GM13977 (cell line): ENCODE measurements at regions not wholly inside any gene's neighbourhood (a gene's known extent, or its start where the extent isn't known, plus 50 kb on each side); places are given as distances from the start of the nearest gene placed in this dataset.

Experiments
- DNase-seq: peaks from one replicate; pipeline ENCODE4 v3.0.0; 2012; ENCODE audit warnings: low spot score
- in situ Hi-C: fragments of 300-500 bp; cut with MboI; formaldehyde crosslinking; loops from one replicate; pipeline ENCODE4 v1.12.0; 2022; ENCODE audit warnings: low sequenced_read_pairs, low pct_unique_long_range_greater_than_20kb, mixed read lengths, inconsistent platforms; ENCODE audit not compliant: unreplicated experiment
- TF ChIP-seq, protein P1 (sequence below): IDR thresholded peaks from 2 replicates; pipeline ENCODE4 v1.5.1; 2012; ENCODE audit warnings: mild to moderate bottlenecking, control low read depth; ENCODE audit not compliant: insufficient read depth; ENCODE audit errors: extremely low read depth, missing control alignments

DNA sequence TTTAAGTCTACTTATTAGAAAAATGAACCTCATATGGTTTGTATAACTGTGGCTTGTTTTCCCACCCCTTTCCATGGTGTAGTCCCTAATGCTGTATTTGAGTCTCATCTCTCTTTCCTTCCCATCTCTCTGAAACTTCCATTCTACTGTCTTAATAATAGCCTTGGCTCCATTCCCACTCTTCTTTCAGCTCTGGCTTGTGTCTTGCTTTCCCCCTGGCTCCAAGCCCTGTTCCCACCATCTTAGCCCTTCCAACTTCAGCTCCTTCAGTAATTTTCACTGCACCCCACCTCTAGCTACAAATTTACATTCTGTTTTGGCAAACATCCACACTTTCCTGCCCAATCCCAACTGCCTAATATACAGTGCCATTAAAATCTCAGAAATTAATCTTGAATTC lies 137.5 kb downstream of the SLITRK6 start:
- in situ Hi-C loops = no loop called here
- DNase-seq = no peak
- TF ChIP-seq, protein P1, sequence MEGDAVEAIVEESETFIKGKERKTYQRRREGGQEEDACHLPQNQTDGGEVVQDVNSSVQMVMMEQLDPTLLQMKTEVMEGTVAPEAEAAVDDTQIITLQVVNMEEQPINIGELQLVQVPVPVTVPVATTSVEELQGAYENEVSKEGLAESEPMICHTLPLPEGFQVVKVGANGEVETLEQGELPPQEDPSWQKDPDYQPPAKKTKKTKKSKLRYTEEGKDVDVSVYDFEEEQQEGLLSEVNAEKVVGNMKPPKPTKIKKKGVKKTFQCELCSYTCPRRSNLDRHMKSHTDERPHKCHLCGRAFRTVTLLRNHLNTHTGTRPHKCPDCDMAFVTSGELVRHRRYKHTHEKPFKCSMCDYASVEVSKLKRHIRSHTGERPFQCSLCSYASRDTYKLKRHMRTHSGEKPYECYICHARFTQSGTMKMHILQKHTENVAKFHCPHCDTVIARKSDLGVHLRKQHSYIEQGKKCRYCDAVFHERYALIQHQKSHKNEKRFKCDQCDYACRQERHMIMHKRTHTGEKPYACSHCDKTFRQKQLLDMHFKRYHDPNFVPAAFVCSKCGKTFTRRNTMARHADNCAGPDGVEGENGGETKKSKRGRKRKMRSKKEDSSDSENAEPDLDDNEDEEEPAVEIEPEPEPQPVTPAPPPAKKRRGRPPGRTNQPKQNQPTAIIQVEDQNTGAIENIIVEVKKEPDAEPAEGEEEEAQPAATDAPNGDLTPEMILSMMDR = no peak

DNA sequence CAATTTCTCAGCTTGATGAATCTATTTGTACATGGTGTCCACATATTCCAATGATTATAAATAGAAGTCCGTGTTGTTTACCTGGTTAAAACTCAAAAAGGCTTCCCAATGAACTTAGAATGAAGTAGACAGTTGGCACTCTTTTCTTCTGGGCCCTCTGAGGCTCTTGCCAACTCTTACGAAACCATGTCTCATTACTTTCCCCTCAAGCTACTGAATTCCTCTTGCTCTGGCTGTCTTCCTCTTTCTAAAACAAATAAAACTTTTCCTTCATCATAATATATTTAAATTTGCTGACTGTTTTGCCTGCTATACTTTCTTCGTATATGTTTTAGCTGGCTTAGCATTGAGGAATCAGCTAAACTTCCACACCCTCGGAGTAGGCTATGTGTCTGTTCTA lies 139.7 kb downstream of the SLITRK6 start:
- TF ChIP-seq, protein P1 = no peak
- in situ Hi-C loops = no loop called here
- no peak for DNase-seq

DNA sequence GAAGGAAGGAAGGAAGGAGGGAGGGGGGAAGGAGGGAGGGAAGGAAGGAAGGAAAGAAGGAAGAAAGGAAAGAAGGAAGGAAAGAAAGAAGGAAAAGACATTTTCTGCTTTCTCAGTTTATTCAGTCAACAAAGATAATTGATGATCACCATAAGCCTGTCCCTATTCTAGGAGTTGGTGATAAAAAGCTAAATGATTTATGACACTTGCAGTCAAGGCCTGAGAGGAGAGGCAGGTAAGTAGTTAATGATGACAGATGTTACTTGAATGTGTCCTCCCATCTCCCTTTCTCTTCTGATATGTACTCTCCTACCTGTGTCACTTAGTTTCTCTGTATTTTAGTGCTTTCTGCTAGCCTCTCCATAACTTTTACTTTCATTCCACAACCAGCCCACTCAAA lies 141.3 kb downstream of the SLITRK6 start:
- DNase-seq = no peak
- in situ Hi-C loops = no loop called here
- TF ChIP-seq, protein P1 = no peak

GRCh38 chr13:85655040-85655439 lies 144.2 kb downstream of the SLITRK6 start:
- in situ Hi-C loops = no loop called here
- TF ChIP-seq, protein P1 = no peak
- DNase-seq = no peak

- in situ Hi-C loops = no loop called here
- DNase-seq = no peak
- TF ChIP-seq, protein P1 = no peak
Observed at GRCh38 chr13:85654227-85654626, 145.0 kb downstream of the SLITRK6 start.

DNA sequence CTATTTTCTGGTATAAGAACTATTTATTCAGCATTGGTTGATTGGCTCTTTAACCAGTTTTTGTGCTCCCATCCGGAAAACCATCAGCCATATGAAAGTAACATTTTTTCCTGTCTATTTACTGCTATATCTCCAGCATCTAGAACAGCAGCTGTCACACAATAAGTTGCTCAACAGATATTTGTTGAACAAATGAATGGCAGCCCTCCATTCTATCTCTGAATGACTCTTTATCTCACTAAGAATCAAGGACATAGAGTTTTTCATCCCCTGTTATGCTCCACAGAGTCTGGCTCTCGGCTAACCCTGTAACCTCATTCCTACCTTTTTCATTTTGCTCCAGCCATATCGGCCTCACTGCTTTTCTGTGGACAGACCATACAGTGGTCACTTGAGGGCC lies 145.5 kb downstream of the SLITRK6 start:
- in situ Hi-C loops = no loop called here
- TF ChIP-seq, protein P1 = no peak
- DNase-seq = no peak

DNA sequence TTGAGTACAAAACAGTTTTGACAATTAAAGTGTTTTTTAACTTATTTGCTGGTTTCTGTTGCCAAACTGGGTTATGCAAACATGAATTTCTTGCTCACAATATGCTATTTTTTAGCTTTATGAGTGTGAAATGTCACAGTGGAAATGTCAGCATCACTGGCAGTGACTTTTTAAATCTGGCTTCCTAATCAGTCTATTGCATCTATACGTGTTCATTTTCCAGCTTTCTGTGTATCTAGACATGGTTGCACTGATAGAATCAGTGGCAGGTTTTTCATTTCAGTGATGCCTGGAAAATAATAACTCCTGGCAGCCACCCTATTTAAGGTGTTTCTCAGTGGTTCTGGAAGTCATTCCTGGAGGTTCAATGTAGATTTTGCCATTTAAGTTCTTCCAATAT lies 146.7 kb downstream of the SLITRK6 start:
- TF ChIP-seq, protein P1 = no peak
- in situ Hi-C loops = no loop called here
- DNase-seq = no peak
